HG02610 (cell line): ENCODE measurements at regions not wholly inside any gene's neighbourhood (a gene's known extent, or its start where the extent isn't known, plus 50 kb on each side); places are given as distances from the start of the nearest gene placed in this dataset.
A peak's percentile ranks its signal among the peaks of the same experiment; 100 is the strongest.

ENCODE experiments used
- ATAC-seq: cut with Tn5 transposase; IDR thresholded peaks from one replicate; pipeline ENCODE4 v1.9.1; 2021; ENCODE audit warnings: mild to moderate bottlenecking, moderate library complexity; ENCODE audit not compliant: unreplicated experiment

- no peak for ATAC-seq
Observed at GRCh38 chr3:184659797-184660301, 52.0 kb downstream of the MAGEF1 start.

- ATAC-seq: no peak
Observed at GRCh38 chr3:184658223-184658928, 53.5 kb downstream of the MAGEF1 start.

DNA sequence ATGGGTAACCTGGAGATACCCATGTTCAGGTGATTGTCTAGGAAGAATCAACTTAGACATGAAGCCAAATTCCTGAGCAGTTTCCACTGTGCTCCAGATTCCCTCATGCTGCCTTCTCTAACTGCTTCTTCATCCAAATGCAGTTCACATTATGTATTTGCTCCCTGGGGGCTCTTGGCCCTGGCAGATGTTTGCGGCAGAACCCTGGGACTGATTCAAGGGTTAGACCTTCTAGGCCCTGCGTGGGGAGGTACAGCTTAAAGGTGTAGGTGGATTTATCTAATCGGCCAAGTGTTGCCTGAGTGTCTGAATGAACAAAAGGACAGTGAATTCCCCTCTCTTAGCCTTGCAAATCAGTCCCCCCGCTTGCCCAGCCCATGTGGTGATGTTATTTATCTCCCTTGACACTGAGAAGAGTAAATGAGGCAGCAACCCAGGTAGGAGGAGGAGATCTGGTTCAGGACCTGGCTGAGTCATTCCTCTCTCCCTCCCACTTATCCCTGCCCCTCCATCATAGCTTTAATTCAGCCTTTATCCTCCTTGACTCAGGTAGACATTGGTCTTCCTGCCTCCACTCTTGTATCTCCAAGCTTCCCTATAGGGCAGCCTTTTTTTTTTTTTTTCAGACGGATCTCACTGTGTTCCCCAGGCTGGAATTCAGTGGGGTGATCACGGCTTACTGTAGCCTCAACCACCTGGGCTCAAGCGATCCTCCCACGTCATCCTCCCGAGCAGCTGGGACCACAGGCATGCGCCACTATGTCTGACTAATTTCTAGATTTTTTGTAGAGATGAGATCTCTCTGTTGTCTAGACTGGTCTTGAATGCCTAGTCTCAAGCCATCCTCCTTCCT lies 54.8 kb downstream of the MAGEF1 start:
- peak; percentile 70 for ATAC-seq

DNA sequence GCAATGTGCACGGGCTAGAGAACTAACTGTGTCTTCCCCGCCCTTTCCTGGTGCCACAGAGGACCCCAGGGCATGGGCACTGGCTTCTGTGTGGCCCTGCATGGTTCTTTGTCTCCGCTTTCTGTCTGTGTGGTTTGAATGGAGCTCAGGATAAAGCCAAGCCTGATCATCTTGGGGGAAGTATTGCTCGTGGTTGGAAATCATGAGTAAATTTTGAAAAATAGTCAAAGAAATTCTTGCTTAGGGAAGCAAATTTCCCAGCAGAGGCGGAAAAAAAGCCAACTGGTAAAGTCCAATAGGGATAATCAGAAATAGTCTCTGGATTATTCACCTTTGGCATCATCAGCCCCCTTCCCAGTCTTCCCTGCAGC lies 55.4 kb downstream of the MAGEF1 start:
- no peak for ATAC-seq

DNA sequence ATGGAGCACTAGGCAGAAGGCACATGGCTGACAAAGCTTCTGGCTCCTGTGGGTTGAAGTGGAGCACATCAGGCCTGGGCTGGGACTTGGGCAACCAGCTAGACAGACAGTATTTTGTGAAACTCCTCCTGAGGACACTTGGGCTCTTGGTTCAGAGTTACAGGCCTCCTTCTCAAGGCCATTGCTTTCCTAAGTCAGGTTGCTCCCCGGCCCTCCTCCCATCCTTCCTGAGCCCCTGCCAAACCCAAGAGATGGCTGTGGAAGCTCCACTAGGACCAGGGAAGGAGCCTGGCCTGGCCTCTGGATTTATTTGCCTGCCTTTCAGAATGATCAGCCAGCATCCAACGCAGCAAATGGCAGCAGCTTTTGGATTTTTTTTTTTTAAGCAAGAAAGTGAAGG lies 56.3 kb downstream of the MAGEF1 start:
- ATAC-seq: no peak

DNA sequence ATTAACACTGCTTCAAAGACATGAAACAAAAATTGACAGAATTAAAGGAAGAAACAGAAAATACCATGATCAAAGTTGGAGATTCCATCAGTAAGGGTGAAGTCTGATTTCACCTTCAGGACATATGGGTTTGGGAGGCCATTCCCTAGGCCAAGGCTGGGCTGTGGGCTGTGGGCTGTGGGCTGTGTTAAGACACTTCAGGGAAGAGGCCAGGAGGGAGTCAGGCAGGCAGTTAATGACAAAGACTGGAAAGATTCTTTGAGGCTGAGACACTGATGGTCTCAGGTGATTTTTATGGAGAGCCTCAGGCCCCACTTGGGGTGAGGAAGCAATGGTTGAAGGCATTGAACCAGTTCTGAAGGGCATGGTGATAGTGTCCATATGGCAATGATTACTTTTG lies 57.5 kb downstream of the MAGEF1 start:
- no peak for ATAC-seq

GRCh38 chr3:184652465-184652864 lies 59.4 kb downstream of the MAGEF1 start:
- ATAC-seq: no peak

DNA sequence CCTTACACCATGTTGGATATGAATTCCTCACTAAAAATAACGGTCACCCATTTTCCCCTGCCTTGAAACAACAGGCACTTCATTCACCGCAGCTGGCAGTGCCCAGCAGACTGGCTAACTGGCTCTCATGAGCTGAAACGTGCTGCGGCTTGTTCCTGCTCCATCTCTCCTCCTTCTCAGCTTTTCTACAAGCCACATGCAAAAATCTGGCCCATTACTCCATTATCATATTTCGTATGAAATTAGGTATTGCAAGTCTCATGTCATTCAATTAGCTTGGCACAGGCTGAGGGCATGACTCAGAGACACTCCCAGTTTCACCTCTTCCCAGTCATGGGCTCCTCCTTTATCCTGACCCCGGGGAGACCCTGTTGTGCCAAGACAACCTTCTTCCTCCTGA lies 60.0 kb downstream of the MAGEF1 start:
- no peak for ATAC-seq

- ATAC-seq: no peak
Observed at GRCh38 chr3:184648636-184649035, 63.2 kb downstream of the MAGEF1 start.

- ATAC-seq: no peak
Observed at GRCh38 chr3:184647405-184647936, 64.4 kb downstream of the MAGEF1 start.

- ATAC-seq: no peak
Observed at GRCh38 chr3:184645336-184645735, 66.5 kb downstream of the MAGEF1 start.

- no peak for ATAC-seq
Observed at GRCh38 chr3:184643442-184643841, 68.4 kb downstream of the MAGEF1 start.

GRCh38 chr3:184642631-184643285 lies 69.1 kb downstream of the MAGEF1 start:
- ATAC-seq: no peak

- no peak for ATAC-seq
Observed at GRCh38 chr3:184641430-184641829, 70.4 kb downstream of the MAGEF1 start.

- ATAC-seq: no peak
Observed at GRCh38 chr3:184639351-184639750, 72.5 kb downstream of the MAGEF1 start.

DNA sequence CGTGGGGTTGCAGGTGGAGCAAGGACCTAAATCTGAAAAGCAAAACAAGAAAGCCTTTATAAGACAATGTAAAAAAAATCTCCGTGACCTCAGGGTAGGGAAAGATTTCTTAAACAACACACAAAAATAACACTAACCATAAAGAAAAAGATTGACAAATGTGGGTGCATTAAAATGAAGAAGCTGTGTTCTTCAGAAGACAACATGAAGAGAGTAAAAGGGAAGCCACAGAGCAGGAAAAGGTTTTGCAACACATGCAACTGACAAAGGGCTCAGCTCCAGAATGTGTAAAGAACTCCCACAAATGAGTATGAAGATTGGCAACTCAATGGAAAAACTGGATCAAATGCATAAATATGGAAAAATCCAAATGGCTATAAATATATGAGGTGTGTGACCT lies 74.2 kb downstream of the MAGEF1 start:
- ATAC-seq: no peak

DNA sequence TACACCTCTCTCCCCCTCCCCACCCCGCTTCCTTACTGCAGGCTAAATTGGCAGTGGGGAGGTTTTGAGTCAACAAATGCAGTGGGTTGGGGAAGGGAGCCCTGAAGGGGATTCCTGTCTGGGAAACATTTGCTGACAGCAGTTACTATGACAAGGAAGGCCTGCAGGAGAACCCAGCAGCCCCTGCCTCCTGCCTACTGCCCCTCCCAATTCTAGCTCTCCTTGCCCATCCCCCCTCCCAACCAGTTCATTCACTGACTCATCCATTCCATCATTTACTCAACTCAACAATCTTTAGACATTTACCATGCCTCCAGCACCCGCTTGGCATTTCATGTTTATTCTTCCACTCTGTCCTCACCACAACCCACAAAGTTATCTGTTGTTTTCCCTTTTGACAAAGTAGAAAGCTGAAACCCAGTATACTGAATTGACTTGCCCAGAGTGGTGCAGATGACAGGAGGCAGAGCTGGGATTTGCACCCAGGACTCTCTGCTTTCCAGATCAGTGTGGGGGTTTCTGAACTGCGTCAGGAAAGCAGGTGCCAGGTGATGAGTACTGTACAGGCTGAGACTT lies 75.0 kb downstream of the MAGEF1 start:
- ATAC-seq: peak; percentile 53

DNA sequence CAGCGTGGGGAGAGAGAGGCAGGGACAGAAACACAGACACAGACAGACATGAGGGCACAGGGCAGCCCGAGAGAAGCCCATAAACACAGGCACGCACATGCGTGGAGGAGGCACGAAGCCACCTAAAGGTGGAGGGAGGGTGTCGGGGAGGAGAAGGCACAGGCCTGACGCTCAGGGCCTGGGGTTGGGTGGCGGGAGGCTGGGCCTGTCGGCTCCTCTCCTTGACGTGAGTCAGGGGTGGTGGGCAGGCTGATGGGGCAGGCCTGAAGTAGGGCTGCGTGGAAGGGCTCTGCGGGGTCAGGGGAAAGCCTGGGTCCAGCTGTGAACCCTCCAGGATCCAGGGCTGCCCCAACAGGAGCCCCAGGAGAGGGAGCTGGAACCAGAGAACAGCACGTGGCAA lies 74.2 kb downstream of the EPHB3 start:
- no peak for ATAC-seq

DNA sequence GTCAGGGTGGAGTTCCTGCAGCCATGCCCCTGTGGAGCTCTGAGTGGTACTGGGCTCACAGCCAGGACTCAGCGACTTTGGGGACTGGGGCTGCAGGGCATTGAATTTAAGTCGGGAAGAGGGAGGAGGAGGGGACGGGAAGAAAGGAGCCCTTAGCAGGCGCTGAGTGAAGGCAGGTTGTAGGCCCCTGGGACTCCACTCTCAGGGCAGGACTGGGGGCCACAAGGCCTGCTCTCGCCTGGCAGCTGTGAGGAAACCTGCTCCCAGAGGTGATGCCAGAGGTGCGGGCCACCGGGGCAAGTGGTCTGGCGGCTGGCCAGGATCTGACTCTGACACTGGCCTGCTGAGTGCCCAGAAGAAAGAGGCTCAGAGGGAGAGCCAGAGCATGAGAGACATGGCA lies 73.5 kb downstream of the EPHB3 start:
- no peak for ATAC-seq

GRCh38 chr3:184633237-184633579 lies 71.6 kb downstream of the EPHB3 start:
- no peak for ATAC-seq

- ATAC-seq: no peak
Observed at GRCh38 chr3:184632551-184633236, 71.1 kb downstream of the EPHB3 start.
